A673 (cell line): ENCODE measurements at regions not wholly inside any gene's neighbourhood (a gene's known extent, or its start where the extent isn't known, plus 50 kb on each side); places are given as distances from the start of the nearest gene placed in this dataset.

ENCODE experiments used
- CTCF ChIP-seq: fragments of 300-800, 200-600 bp; sonication (generic); conservative IDR thresholded peaks from 2 replicates; pipeline ENCODE4 v1.5.1; 2017; ENCODE audit warnings: low read depth, mild to moderate bottlenecking, antibody characterized with exemption, low read length, moderate library complexity, mixed read lengths
- EZH2 ChIP-seq: fragments of 200-600 bp; sonication (generic); IDR thresholded peaks from 2 replicates; pipeline ENCODE4 v1.6.1; 2017; ENCODE audit warnings: borderline replicate concordance, low read depth, mild to moderate bottlenecking, mixed read lengths, antibody characterized with exemption, low read length; ENCODE audit not compliant: poor library complexity, severe bottlenecking

GRCh38 chr1:187691439-187691838, 862.7 kb downstream of the PLA2G4A start:
- TF ChIP-seq EZH2 (no peak), CTCF (no peak)
